HEK293 (cell line): ENCODE measurements at regions not wholly inside any gene's neighbourhood (a gene's known extent, or its start where the extent isn't known, plus 50 kb on each side); places are given as distances from the start of the nearest gene placed in this dataset.

ENCODE experiments used
- CTCF ChIA-PET: fragments of 350-600 bp; formaldehyde crosslinking; extraction: SDS; loops from one replicate; lab custom pipeline; 2021; ENCODE audit warnings: antibody characterized with exemption; lab: Yijun Ruan, JAX
- POLR2A ChIA-PET: fragments of 300-600 bp; formaldehyde crosslinking; extraction: SDS; loops from one replicate; lab custom pipeline; 2020; ENCODE audit warnings: antibody characterized with exemption, inconsistent platforms; lab: Yijun Ruan, JAX
- H3K27ac ChIP-seq: fragments of 200-500 bp; sonication (Bioruptor generic); 2 replicates; pipeline ENCODE4 v1.5.1; 2014; ENCODE audit warnings: low read depth, low read length, control low read depth, inconsistent platforms; ENCODE audit errors: extremely low read depth
- H3K36me3 ChIP-seq, 2 experiments: fragments of 200-500 bp in 1 of 2; sonication (Bioruptor generic) in 1 of 2; 1 replicate in 1 of 2; 2 replicates in 1 of 2; pipeline ENCODE4 v1.5.1; 2014 to 2017; ENCODE audit warnings: inconsistent platforms in 2 of 2, low read length in 2 of 2; ENCODE audit not compliant: control insufficient read depth in 2 of 2, insufficient read depth in 1 of 2
- H3K4me1 ChIP-seq: fragments of 200-500 bp; sonication (Bioruptor generic); 2 replicates; pipeline ENCODE4 v1.5.1; 2014; ENCODE audit warnings: mild to moderate bottlenecking, low read length, inconsistent platforms; ENCODE audit not compliant: control insufficient read depth, insufficient read depth
- H3K4me3 ChIP-seq: 2 replicates; pipeline ENCODE4 v1.5.1; 2011; ENCODE audit warnings: low read depth, mild to moderate bottlenecking, control low read depth, low read length, moderate library complexity
- H3K9me3 ChIP-seq: fragments of 200-500 bp; sonication (Bioruptor generic); 2 replicates; pipeline ENCODE4 v1.5.1; 2014; ENCODE audit warnings: low read depth, low read length, inconsistent platforms; ENCODE audit not compliant: control insufficient read depth, insufficient read depth
- BCL11B ChIP-seq: fragments of 450-650 bp; formaldehyde crosslinking; IDR thresholded peaks from 2 replicates; pipeline ENCODE4 v1.5.1; 2016; ENCODE audit warnings: low read depth, missing biosample characterization, missing genetic modification characterization
- BCL6B ChIP-seq: fragments of 450-650 bp; formaldehyde crosslinking; IDR thresholded peaks from 2 replicates; pipeline ENCODE4 v1.5.1; 2017; ENCODE audit warnings: missing biosample characterization, missing genetic modification characterization
- EGR2 ChIP-seq: fragments of 450-650 bp; formaldehyde crosslinking; IDR thresholded peaks from 2 replicates; pipeline ENCODE4 v1.5.1; 2016; ENCODE audit warnings: low read depth, missing biosample characterization, missing genetic modification characterization
- GLI4 ChIP-seq: fragments of 450-650 bp; formaldehyde crosslinking; IDR thresholded peaks from 2 replicates; pipeline ENCODE4 v1.5.1; 2016; ENCODE audit warnings: missing biosample characterization, missing genetic modification characterization
- HIC1 ChIP-seq: fragments of 450-650 bp; formaldehyde crosslinking; IDR thresholded peaks from 2 replicates; pipeline ENCODE4 v1.5.1; 2016; ENCODE audit warnings: missing biosample characterization, missing genetic modification characterization
- PRDM10 ChIP-seq: fragments of 450-650 bp; formaldehyde crosslinking; IDR thresholded peaks from 2 replicates; pipeline ENCODE4 v1.5.1; 2016; ENCODE audit warnings: missing biosample characterization, missing genetic modification characterization
- SCRT2 ChIP-seq: fragments of 450-650 bp; formaldehyde crosslinking; IDR thresholded peaks from 2 replicates; pipeline ENCODE4 v1.5.1; 2016; ENCODE audit warnings: missing biosample characterization, missing genetic modification characterization
- TRIM28 ChIP-seq: IDR thresholded peaks from 2 replicates; pipeline ENCODE4 v1.6.1; 2011; ENCODE audit warnings: low read length, control low read depth, borderline replicate concordance
- ZBTB1 ChIP-seq: fragments of 450-650 bp; formaldehyde crosslinking; IDR thresholded peaks from 2 replicates; pipeline ENCODE4 v1.5.1; 2016; ENCODE audit warnings: missing biosample characterization, missing genetic modification characterization
- ZFHX2 ChIP-seq: fragments of 450-650 bp; formaldehyde crosslinking; conservative IDR thresholded peaks from 2 replicates; pipeline ENCODE4 v1.5.1; 2016; ENCODE audit warnings: missing biosample characterization, missing genetic modification characterization
- ZFP37 ChIP-seq: fragments of 450-650 bp; formaldehyde crosslinking; IDR thresholded peaks from 2 replicates; pipeline ENCODE4 v1.5.1; 2016; ENCODE audit warnings: missing biosample characterization, missing genetic modification characterization
- ZFP69B ChIP-seq: fragments of 450-650 bp; formaldehyde crosslinking; IDR thresholded peaks from 2 replicates; pipeline ENCODE4 v1.5.1; 2016; ENCODE audit warnings: missing biosample characterization, missing genetic modification characterization
- ZNF140 ChIP-seq: fragments of 450-650 bp; formaldehyde crosslinking; IDR thresholded peaks from 2 replicates; pipeline ENCODE4 v1.5.1; 2016; ENCODE audit warnings: missing biosample characterization, missing genetic modification characterization
- ZNF621 ChIP-seq: fragments of 450-650 bp; formaldehyde crosslinking; IDR thresholded peaks from 2 replicates; pipeline ENCODE4 v1.5.1; 2017; ENCODE audit warnings: missing biosample characterization, missing genetic modification characterization
- ZNF654 ChIP-seq: fragments of 450-650 bp; formaldehyde crosslinking; IDR thresholded peaks from 2 replicates; pipeline ENCODE4 v1.5.1; 2016; ENCODE audit warnings: low read depth, missing biosample characterization, missing genetic modification characterization
- ZNF660 ChIP-seq: fragments of 450-650 bp; IDR thresholded peaks from 2 replicates; pipeline ENCODE4 v1.5.1; 2018; ENCODE audit warnings: missing biosample characterization, mild to moderate bottlenecking, missing genetic modification characterization
- ZNF664 ChIP-seq: fragments of 450-650 bp; formaldehyde crosslinking; IDR thresholded peaks from 2 replicates; pipeline ENCODE4 v1.5.1; 2016; ENCODE audit warnings: missing biosample characterization, missing genetic modification characterization
- TF ChIP-seq, protein P1 (sequence below): fragments of 450-650 bp; formaldehyde crosslinking; IDR thresholded peaks from 2 replicates; pipeline ENCODE4 v1.5.1; 2016; ENCODE audit warnings: missing biosample characterization, missing genetic modification characterization
- TF ChIP-seq, protein P2 (sequence below): fragments of 450-650 bp; formaldehyde crosslinking; IDR thresholded peaks from 2 replicates; pipeline ENCODE4 v1.5.1; 2017; ENCODE audit warnings: missing biosample characterization, missing genetic modification characterization

GRCh38 chr15:94667109-94667508 is 435.7 kb downstream of the MCTP2 start:
- Histone ChIP-seq H3K4me3 (no peak overlapping the region), H3K36me3 (no peaks in the 10 kb centered on the region), H3K9me3 (no peaks in the 10 kb centered on the region), H3K27ac (no peak overlapping the region), H3K4me1 (peaks cover 6% of the 10 kb centered on the region)
- CTCF ChIA-PET = interaction anchor here (0.6 to 1.1 kb wide), 6 partner anchors 90 to 1071 kb away, joined by 3 to 4 read pairs (median 4); no protein-coding TSS in a partner anchor
- TF ChIP-seq, protein P1, sequence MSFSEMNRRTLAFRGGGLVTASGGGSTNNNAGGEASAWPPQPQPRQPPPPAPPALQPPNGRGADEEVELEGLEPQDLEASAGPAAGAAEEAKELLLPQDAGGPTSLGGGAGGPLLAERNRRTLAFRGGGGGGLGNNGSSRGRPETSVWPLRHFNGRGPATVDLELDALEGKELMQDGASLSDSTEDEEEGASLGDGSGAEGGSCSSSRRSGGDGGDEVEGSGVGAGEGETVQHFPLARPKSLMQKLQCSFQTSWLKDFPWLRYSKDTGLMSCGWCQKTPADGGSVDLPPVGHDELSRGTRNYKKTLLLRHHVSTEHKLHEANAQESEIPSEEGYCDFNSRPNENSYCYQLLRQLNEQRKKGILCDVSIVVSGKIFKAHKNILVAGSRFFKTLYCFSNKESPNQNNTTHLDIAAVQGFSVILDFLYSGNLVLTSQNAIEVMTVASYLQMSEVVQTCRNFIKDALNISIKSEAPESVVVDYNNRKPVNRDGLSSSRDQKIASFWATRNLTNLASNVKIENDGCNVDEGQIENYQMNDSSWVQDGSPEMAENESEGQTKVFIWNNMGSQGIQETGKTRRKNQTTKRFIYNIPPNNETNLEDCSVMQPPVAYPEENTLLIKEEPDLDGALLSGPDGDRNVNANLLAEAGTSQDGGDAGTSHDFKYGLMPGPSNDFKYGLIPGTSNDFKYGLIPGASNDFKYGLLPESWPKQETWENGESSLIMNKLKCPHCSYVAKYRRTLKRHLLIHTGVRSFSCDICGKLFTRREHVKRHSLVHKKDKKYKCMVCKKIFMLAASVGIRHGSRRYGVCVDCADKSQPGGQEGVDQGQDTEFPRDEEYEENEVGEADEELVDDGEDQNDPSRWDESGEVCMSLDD (tag by site-specific recombination) = no peak
- TF ChIP-seq GLI4 = 0 out of 2 replicates have a peak, but pooled peaks have one; percentile 54
- TF ChIP-seq EGR2 (tag by site-specific recombination) = peak; percentile 93
- no peak for TF ChIP-seq ZNF664 (tag by site-specific recombination)
- peak; percentile 53 for TF ChIP-seq ZFHX2 (tag by site-specific recombination)
- TF ChIP-seq BCL11B (tag by site-specific recombination) = no peak
- POLR2A ChIA-PET = no interaction called here

GRCh38 chr15:94670438-94671034 is 439.2 kb downstream of the MCTP2 start:
- H3K27ac ChIP-seq = no peak overlapping the region
- no peaks in the 10 kb centered on the region for H3K9me3 ChIP-seq
- no peaks in the 10 kb centered on the region for H3K36me3 ChIP-seq
- TF ChIP-seq EGR2 (tag by site-specific recombination) (no peak), ZNF654 (peak; percentile 76), HIC1 (tag by site-specific recombination) (no peak), ZNF660 (tag by site-specific recombination) (0 out of 2 replicates have a peak, but pooled peaks have one; percentile 42)
- H3K4me1 ChIP-seq = peaks cover 10% of the 10 kb centered on the region
- CTCF ChIA-PET = interaction anchor here (0.6 to 4.2 kb wide), 32 partner anchors 8 to 1855 kb away, joined by 3 to 44 read pairs (median 4); no protein-coding TSS in a partner anchor
- POLR2A ChIA-PET = no interaction called here
- H3K4me3 ChIP-seq = no peak overlapping the region

GRCh38 chr15:94671858-94672532 is 440.6 kb downstream of the MCTP2 start:
- H3K9me3 ChIP-seq = no peaks in the 10 kb centered on the region
- peaks cover 10% of the 10 kb centered on the region for H3K4me1 ChIP-seq
- ChIA-PET POLR2A (no interaction called here), CTCF (interaction anchor here (0.5 to 4.2 kb wide), 14 partner anchors 9 to 1791 kb away, joined by 3 to 44 read pairs (median 4); no protein-coding TSS in a partner anchor)
- peak overlapping the region; percentile 84 for H3K27ac ChIP-seq
- H3K36me3 ChIP-seq = no peaks in the 10 kb centered on the region
- no peak overlapping the region for H3K4me3 ChIP-seq
- TF ChIP-seq ZFP69B (tag by site-specific recombination) (no peak), TRIM28 (peak; percentile 55), SCRT2 (tag by site-specific recombination) (peak; percentile 54; the same call in 1 of the 2 replicates), BCL6B (tag by site-specific recombination) (no peak), PRDM10 (tag by site-specific recombination) (no peak), ZNF140 (tag by site-specific recombination) (no peak), ZFP37 (tag by site-specific recombination) (no peak), ZBTB1 (tag by site-specific recombination) (no peak), ZNF621 (no peak)
- TF ChIP-seq, protein P2, sequence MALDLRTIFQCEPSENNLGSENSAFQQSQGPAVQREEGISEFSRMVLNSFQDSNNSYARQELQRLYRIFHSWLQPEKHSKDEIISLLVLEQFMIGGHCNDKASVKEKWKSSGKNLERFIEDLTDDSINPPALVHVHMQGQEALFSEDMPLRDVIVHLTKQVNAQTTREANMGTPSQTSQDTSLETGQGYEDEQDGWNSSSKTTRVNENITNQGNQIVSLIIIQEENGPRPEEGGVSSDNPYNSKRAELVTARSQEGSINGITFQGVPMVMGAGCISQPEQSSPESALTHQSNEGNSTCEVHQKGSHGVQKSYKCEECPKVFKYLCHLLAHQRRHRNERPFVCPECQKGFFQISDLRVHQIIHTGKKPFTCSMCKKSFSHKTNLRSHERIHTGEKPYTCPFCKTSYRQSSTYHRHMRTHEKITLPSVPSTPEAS (tag by site-specific recombination) = no peak
